T-cell (primary cell): ENCODE measurements at regions not wholly inside any gene's neighbourhood (a gene's known extent, or its start where the extent isn't known, plus 50 kb on each side); places are given as distances from the start of the nearest gene placed in this dataset.
"Not testable (repeated sequence)": the region's sequence is repeated elsewhere in the genome, so short reads cannot be mapped to it uniquely, and the experiment has no call there.

ENCODE experiments used
- ATAC-seq, 4 experiments: fragments of 200-7000 bp in 3 of 4; fragments of 150-1000 bp in 1 of 4; cut with Tn5 transposase; replicated peaks in 1 of 4; 1 replicate in 3 of 4; 2 replicates in 1 of 4; pipeline ENCODE4 v1.10.0; 2021; ENCODE audit warnings: moderate library complexity in 3 of 4, mild to moderate bottlenecking in 2 of 4, moderate number of reproducible peaks in 1 of 4
- CTCF ChIA-PET, 2 donors: fragments of 300-600 bp; sonication (Branson Sonifier 250); formaldehyde crosslinking; loops; one replicate each; lab custom pipeline; 2022; ENCODE audit warnings: antibody characterized with exemption in 2 of 2; lab: Charles Lee
- POLR2A ChIA-PET, 2 donors: fragments of 300-600 bp; sonication (Branson Sonifier 250); formaldehyde crosslinking; loops; one replicate each; lab custom pipeline; 2022; ENCODE audit warnings: antibody characterized with exemption in 2 of 2; lab: Charles Lee
- DNase-seq, 35 experiments: peaks; one replicate each; pipeline versions ENCODE4 v3.0.0 to v3.0.0-alpha.2; 2013 to 2023
- H3K27ac ChIP-seq: one replicate; pipeline ENCODE4 v1.5.1; 2013; ENCODE audit warnings: low read length
- H3K27me3 ChIP-seq, 2 experiments: replicated peaks in 1 of 2; 1 replicate in 1 of 2; 2 replicates in 1 of 2; pipeline versions ENCODE4 v1.6.1 to v1.7.0; 2013; ENCODE audit warnings: low read length in 1 of 2, mixed read lengths in 1 of 2; ENCODE audit not compliant: control insufficient read depth in 2 of 2, insufficient read depth in 2 of 2; ENCODE audit errors: extremely low read depth in 1 of 2
- H3K36me3 ChIP-seq, 2 donors: 1 replicate in 1 of 2; 2 replicates in 1 of 2; pipeline versions ENCODE4 v1.6.1 to v1.7.0; 2013; ENCODE audit warnings: low read length in 1 of 2; ENCODE audit not compliant: control insufficient read depth in 2 of 2, insufficient read depth in 1 of 2; ENCODE audit errors: extremely low read depth in 1 of 2
- H3K4me1 ChIP-seq, 2 experiments: 1 replicate in 1 of 2; 2 replicates in 1 of 2; pipeline versions ENCODE4 v1.6.1 to v1.7.0; 2013; ENCODE audit warnings: low read length in 2 of 2, mixed read lengths in 1 of 2; ENCODE audit not compliant: insufficient read depth in 2 of 2, control insufficient read depth in 1 of 2; ENCODE audit errors: extremely low read depth in 1 of 2
- H3K4me3 ChIP-seq, 2 donors: 1 replicate in 1 of 2; 2 replicates in 1 of 2; pipeline versions ENCODE4 v1.5.1 to v1.7.0; 2013; ENCODE audit warnings: mild to moderate bottlenecking in 2 of 2, low read length in 1 of 2, moderate library complexity in 1 of 2; ENCODE audit not compliant: control insufficient read depth in 1 of 2; ENCODE audit errors: extremely low read depth in 1 of 2
- H3K9me3 ChIP-seq: 2 replicates; pipeline ENCODE4 v1.7.0; 2013
- H3K27ac Mint-ChIP-seq, 2 donors: one replicate each; pipeline ENCODE4 v1.8.0; 2020 to 2021; ENCODE audit warnings: mild to moderate bottlenecking in 2 of 2, mixed read lengths in 2 of 2
- H3K27me3 Mint-ChIP-seq, 2 donors: one replicate each; pipeline ENCODE4 v1.8.0; 2021 to 2022; ENCODE audit warnings: mixed read lengths in 2 of 2
- H3K36me3 Mint-ChIP-seq: one replicate; pipeline ENCODE4 v1.8.0; 2021; ENCODE audit warnings: mixed read lengths
- H3K4me1 Mint-ChIP-seq, 3 donors: one replicate each; pipeline ENCODE4 v1.8.0; 2020 to 2022; ENCODE audit warnings: mixed read lengths in 3 of 3, mild to moderate bottlenecking in 1 of 3
- H3K4me3 Mint-ChIP-seq, 3 donors: one replicate each; pipeline ENCODE4 v1.8.0; 2020 to 2022; ENCODE audit warnings: mild to moderate bottlenecking in 3 of 3, mixed read lengths in 3 of 3, moderate library complexity in 3 of 3
- H3K9me3 Mint-ChIP-seq, 3 donors: one replicate each; pipeline ENCODE4 v1.8.0; 2020 to 2022; ENCODE audit warnings: mixed read lengths in 3 of 3
- WGBS: methylation state at CpG from one replicate; pipeline ENCODE4 v1.1.5; 2013; ENCODE audit warnings: missing lambda C conversion rate; ENCODE audit not compliant: insufficient coverage; 5-methylcytosine and 5-hydroxymethylcytosine counted together

GRCh38 chr9:73050065-73050816 lies 97.4 kb upstream of the ALDH1A1 start:
- CTCF ChIA-PET: interaction anchor here in 1 of 2 donors (0.7 kb wide), 2 partner anchors 339 to 1101 kb away, joined by 3 read pairs; no protein-coding TSS in a partner anchor
- DNase-seq (no peak), ATAC-seq (no peak)
- Histone ChIP-seq H3K9me3 (no peaks in the 10 kb centered on the region), H3K27ac (no peak overlapping the region), H3K4me1 (no peaks in the 10 kb centered on the region), H3K27me3 (no peaks in the 10 kb centered on the region), H3K4me3 (no peak overlapping the region), H3K36me3 (no peaks in the 10 kb centered on the region)
- Mint-ChIP-seq H3K36me3 (no peaks in the 10 kb centered on the region), H3K4me1 (no peaks in the 10 kb centered on the region), H3K27ac (no peak overlapping the region), H3K4me3 (no peak overlapping the region), H3K9me3 (no peaks in the 10 kb centered on the region), H3K27me3 (peaks cover 10 to 20% of the 10 kb centered on the region in 2 donors)
- POLR2A ChIA-PET: interaction anchor here (0.6 to 1.0 kb wide), 2 partner anchors 14 to 755 kb away, joined by 4 to 6 read pairs; no protein-coding TSS in a partner anchor
- WGBS: 100% methylated on average over 1 of the region's 5 CpGs

GRCh38 chr9:73049280-73049679 lies 96.4 kb upstream of the ALDH1A1 start:
- Histone ChIP-seq H3K4me1 (no peaks in the 10 kb centered on the region), H3K4me3 (no peak overlapping the region), H3K27ac (no peak overlapping the region), H3K9me3 (no peaks in the 10 kb centered on the region), H3K36me3 (no peaks in the 10 kb centered on the region), H3K27me3 (no peaks in the 10 kb centered on the region)
- peaks cover 12 to 26% of the 10 kb centered on the region in 2 donors for H3K27me3 Mint-ChIP-seq
- POLR2A ChIA-PET: no interaction called here
- no peaks in the 10 kb centered on the region for H3K36me3 Mint-ChIP-seq
- CTCF ChIA-PET: no interaction called here
- H3K9me3 Mint-ChIP-seq: no peaks in the 10 kb centered on the region
- no peaks in the 10 kb centered on the region for H3K4me1 Mint-ChIP-seq
- DNase-seq (no peak), ATAC-seq (no peak)
- no peak overlapping the region for H3K4me3 Mint-ChIP-seq
- no peak overlapping the region for H3K27ac Mint-ChIP-seq

- H3K4me3 Mint-ChIP-seq: no peak overlapping the region
- ChIA-PET CTCF (no interaction called here), POLR2A (no interaction called here)
- no peak overlapping the region for H3K27ac Mint-ChIP-seq
- Histone ChIP-seq H3K27me3 (no peaks in the 10 kb centered on the region), H3K4me1 (no peaks in the 10 kb centered on the region), H3K4me3 (no peak overlapping the region), H3K36me3 (no peaks in the 10 kb centered on the region), H3K27ac (no peak overlapping the region), H3K9me3 (no peaks in the 10 kb centered on the region)
- no peaks in the 10 kb centered on the region for H3K9me3 Mint-ChIP-seq
- WGBS: no CpG with 5 or more reads among the region's 1 CpG
- no peaks in the 10 kb centered on the region for H3K36me3 Mint-ChIP-seq
- H3K27me3 Mint-ChIP-seq: peaks cover 9 to 25% of the 10 kb centered on the region in 2 donors
- no peaks in the 10 kb centered on the region for H3K4me1 Mint-ChIP-seq
- DNase-seq (no peak), ATAC-seq (no peak)
Observed at GRCh38 chr9:73046769-73047168, 93.9 kb upstream of the ALDH1A1 start.

GRCh38 chr9:73044776-73045175 lies 91.9 kb upstream of the ALDH1A1 start:
- H3K27ac Mint-ChIP-seq, H3K9me3 ChIP-seq, H3K36me3 Mint-ChIP-seq, H3K4me1 Mint-ChIP-seq, H3K9me3 Mint-ChIP-seq, H3K4me1 ChIP-seq, H3K4me3 Mint-ChIP-seq, CTCF ChIA-PET, H3K27me3 ChIP-seq, H3K4me3 ChIP-seq, H3K36me3 ChIP-seq, H3K27ac ChIP-seq, DNase-seq, ATAC-seq, POLR2A ChIA-PET: not testable (repeated sequence)
- H3K27me3 Mint-ChIP-seq: peaks cover 9 to 25% of the 10 kb centered on the region in 2 donors
- WGBS: no CpG with 5 or more reads among the region's 4 CpGs

- no peak for DNase-seq
- H3K27me3 ChIP-seq: peaks cover 0 to 4% of the 10 kb centered on the region in 2 experiments
- H3K27ac ChIP-seq: no peak overlapping the region
- Mint-ChIP-seq H3K9me3 (no peaks in the 10 kb centered on the region), H3K36me3 (no peaks in the 10 kb centered on the region), H3K4me1 (no peaks in the 10 kb centered on the region), H3K27me3 (peaks cover 14 to 28% of the 10 kb centered on the region in 2 donors), H3K4me3 (no peak overlapping the region), H3K27ac (no peak overlapping the region)
- ChIA-PET POLR2A (no interaction called here), CTCF (no interaction called here)
- no peak for ATAC-seq
- no peak overlapping the region for H3K4me3 ChIP-seq
- no peaks in the 10 kb centered on the region for H3K4me1 ChIP-seq
- H3K36me3 ChIP-seq: no peaks in the 10 kb centered on the region
- H3K9me3 ChIP-seq: no peaks in the 10 kb centered on the region
- WGBS: no CpG with 5 or more reads among the region's 1 CpG
Observed at GRCh38 chr9:73042155-73042554, 89.3 kb upstream of the ALDH1A1 start.

- POLR2A ChIA-PET: interaction anchor here in 1 of 2 donors (0.5 kb wide), 1 partner anchor 694 kb away, joined by 4 read pairs; no protein-coding TSS in a partner anchor
- Mint-ChIP-seq H3K27ac (no peak overlapping the region), H3K27me3 (peaks cover 8 to 30% of the 10 kb centered on the region in 2 donors), H3K9me3 (no peaks in the 10 kb centered on the region), H3K36me3 (no peaks in the 10 kb centered on the region), H3K4me1 (no peaks in the 10 kb centered on the region), H3K4me3 (no peak overlapping the region)
- no CpG with 5 or more reads among the region's 3 CpGs for WGBS
- Histone ChIP-seq H3K36me3 (no peaks in the 10 kb centered on the region), H3K27ac (no peak overlapping the region), H3K9me3 (no peaks in the 10 kb centered on the region), H3K27me3 (peaks cover 0 to 4% of the 10 kb centered on the region in 2 experiments), H3K4me1 (no peaks in the 10 kb centered on the region), H3K4me3 (no peak overlapping the region)
- CTCF ChIA-PET: interaction anchor here in 1 of 2 donors (1.3 kb wide), 1 partner anchor 17 kb away, joined by 4 read pairs; no protein-coding TSS in a partner anchor
- DNase-seq (no peak), ATAC-seq (no peak)
Observed at GRCh38 chr9:73039271-73040263, 86.7 kb upstream of the ALDH1A1 start.
